COLO668 (cell line): ENCODE measurements at regions not wholly inside any gene's neighbourhood (a gene's known extent, or its start where the extent isn't known, plus 50 kb on each side); places are given as distances from the start of the nearest gene placed in this dataset.

Source experiments
- DNase-seq: peaks from one replicate; lab custom pipeline; 2025; ENCODE audit not compliant: unreplicated experiment; lab: John Stamatoyannopoulos, UW

GRCh38 chr4:182143086-182143821, 99.9 kb upstream of the TENM3 start:
- peak; percentile 36 for DNase-seq

DNA sequence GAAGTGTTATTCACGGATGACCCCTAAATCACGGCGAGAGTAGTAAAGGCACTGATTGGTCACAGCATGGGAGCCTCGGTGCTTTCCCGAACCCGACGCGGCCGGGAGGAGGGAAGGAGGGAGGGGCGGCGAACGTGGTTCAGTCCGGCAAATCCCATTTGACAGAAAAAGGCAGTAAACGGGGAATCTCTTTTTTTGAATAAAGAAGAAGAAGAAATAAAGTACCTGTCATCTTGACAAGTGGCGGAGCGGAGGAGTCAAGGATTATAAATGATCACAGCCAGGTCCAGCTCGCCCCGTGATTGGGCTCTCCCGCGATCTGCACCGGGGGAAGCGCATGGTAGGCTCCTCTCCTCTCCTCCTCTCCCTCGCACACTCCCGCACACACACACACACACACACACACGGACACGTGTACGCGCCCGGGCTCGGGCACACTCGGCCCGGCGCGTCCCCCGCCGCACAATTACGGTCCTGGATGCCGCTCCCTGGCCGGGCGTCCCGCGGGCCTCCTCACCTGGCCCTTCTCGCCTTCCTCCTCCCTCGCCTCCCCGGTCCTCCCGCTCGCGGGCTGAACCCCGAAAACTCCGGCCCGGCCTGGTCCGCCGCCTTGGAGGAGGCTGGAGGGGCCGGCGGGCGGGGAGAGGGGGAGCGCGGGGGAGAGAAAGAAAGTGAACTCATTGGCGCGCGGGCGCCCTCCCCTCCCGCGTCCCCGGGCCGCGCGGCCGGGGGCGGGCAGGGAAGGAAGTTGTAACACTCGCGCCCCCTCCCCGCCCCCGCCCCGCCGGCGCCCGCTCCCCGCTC, 99.2 kb upstream of the TENM3 start:
- DNase-seq = peak; percentile 81

DNA sequence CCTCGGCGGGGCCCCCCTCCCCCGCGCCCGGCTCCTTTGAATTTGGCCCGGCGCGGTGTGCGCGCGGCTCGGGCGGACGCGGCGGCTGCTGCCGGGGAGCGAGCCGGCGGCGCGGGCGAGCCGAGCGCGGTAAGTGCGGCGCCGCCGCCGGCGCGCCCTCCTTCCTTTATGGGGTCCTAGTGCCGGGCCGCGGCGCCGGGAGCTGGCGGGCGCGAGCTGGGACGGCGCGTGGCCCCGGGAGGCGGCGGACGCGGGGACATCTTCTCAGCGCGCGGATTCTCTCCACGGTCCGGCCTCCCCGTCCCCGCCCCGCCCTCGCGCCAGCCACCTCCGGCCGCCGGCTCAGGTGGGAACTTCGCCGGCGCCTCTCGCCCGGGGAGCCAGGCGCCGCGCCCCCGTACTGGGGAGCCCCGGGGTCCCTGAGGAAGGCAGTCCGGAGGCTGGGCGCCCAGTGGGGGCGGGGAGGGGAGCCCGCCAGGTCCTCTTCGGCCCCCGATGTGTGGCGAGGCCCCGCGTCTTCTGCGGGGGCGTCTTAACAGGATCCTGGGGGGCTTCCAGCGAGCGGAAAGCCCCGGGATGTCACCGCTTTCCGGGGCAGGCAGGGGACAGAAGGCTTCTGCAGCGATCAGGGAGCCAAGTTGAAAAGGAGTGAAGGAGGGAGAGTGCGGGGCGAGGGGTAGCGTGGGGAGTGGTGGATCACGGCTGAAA, 98.4 kb upstream of the TENM3 start:
- peak; percentile 85 for DNase-seq

GRCh38 chr4:182145334-182145905, 97.8 kb upstream of the TENM3 start:
- peak; percentile 17 for DNase-seq

- DNase-seq = no peak
Measured at GRCh38 chr4:182147391-182147790, 95.8 kb upstream of the TENM3 start.

DNA sequence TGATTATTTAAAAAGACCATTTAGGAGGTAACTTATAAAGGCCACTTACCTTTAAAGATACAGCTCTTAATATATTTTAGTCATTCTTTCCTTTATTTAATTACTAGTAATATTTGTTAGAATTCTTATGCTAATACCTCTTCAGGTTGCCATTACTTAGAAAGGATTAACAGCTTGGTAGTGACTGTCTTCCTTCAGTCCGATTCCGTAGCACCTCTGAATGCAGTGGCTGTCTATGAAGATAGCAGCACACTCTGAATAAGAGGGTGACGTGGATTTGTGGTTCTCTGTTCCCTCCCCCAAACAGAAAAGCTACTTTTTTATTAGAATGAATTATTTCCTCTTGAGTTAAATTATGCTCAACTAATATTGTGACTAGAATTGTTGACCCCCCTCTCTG, 92.6 kb upstream of the TENM3 start:
- DNase-seq = no peak

GRCh38 chr4:182155806-182156205, 87.4 kb upstream of the TENM3 start:
- DNase-seq = no peak

GRCh38 chr4:182163180-182163579, 80.0 kb upstream of the TENM3 start:
- DNase-seq = no peak

DNA sequence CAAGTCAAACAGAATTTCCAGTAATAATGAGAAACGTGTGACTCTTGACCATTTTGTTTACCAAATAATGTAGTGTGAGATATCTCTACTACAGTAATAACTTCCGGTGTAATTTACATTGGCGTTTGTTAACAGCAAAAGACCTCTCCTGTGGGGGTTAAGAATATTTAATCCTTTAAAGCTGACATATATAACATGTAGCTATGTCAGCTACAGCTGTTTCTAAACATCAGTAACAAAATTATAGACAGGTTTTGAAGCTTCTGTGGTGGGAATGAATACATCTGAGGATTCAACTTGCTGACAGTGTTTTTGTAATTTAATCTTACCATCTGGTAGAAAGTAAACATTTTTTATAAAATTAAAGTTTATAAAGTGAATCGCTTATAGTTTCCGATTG, 73.6 kb upstream of the TENM3 start:
- no peak for DNase-seq

DNA sequence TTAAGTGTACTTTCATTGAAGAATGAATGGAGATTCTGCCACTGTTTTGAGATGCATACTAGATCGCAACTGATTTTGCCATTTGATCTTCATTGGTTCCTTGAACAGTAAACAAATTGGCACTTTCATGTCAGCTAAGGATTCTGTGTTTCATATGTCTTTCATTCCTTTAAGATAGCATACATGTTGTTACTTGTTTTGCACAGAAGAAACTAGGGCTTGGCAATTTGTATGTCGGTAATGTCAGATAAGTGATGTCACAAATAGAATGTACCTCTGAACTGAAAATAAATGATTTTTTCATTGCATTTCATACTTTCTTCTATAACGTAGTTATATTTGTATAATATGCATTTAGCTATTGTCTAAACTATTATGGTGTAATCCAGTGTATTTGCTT, 73.2 kb upstream of the TENM3 start:
- DNase-seq = no peak

GRCh38 chr4:182170417-182170935, 72.7 kb upstream of the TENM3 start:
- no peak for DNase-seq

DNA sequence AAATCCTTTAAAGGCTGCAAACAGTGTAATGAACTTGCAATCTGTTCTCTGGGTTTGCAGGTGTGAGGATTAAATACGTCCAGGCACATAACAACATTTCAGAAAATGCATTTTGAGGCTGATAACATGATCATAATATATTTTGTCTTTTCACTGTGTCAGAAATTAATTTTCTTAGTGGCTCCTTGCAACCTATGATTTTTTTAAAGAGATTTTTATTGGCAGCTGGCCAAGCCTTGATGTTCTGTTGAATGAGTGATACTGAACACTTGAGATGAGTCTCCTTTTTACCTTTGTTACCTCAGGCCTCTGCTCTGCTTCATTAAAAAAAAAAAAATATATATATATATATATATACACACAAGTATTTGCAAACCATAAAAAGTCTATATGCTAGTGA, 68.2 kb upstream of the TENM3 start:
- no peak for DNase-seq

DNA sequence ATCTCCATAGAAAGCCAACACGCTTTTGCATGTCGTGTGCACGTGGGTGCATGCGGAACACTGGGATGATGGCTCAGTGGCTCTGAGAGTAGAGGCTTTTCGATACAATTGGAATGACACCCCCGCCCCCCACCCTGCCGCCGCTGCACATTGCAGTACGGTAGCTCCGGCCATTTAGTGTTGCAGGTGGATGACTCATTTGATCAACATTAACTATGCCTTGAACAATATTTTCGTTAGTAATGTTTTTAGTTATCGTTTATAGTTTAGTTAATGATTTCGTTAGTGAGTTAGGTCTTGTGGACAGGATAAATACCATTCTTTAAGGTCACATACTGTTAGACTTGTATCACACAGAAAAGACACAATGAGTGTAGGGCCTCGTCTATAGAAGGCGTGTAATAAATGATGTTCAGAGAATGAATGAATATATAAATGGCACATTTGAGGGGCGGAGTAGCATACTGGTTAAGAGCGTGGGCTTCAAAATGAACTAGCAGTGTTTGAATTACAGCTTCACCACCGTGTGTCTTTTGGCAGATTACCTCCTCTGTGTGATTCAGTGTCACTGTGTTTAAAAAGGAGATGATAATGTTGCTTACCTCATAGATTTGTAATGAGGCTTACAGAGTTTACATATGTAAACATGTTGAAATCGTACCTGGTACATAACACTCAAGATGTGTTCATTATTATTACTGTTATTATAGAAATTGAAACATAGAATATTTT, 67.2 kb upstream of the TENM3 start:
- DNase-seq = no peak

DNA sequence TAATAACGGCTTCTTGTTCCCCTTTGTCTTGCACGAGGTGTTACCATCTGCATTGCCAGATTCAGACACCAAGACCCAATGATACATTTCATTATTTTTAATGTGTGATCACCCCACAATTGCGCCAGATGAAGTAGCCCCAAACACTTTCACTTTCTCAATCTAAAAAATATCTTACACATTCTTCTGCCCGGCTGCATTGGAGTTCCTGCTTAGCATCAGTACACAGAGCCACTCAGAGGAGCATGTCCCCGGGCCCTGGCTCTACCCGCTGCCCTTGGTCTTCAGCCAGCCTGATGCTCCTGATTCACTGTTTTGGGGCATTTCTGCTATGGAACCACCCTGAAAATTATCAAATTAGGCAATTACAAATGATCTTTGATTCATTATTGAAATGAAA, 66.0 kb upstream of the TENM3 start:
- DNase-seq = no peak

GRCh38 chr4:182179105-182179504, 64.1 kb upstream of the TENM3 start:
- DNase-seq = peak; percentile 36

DNA sequence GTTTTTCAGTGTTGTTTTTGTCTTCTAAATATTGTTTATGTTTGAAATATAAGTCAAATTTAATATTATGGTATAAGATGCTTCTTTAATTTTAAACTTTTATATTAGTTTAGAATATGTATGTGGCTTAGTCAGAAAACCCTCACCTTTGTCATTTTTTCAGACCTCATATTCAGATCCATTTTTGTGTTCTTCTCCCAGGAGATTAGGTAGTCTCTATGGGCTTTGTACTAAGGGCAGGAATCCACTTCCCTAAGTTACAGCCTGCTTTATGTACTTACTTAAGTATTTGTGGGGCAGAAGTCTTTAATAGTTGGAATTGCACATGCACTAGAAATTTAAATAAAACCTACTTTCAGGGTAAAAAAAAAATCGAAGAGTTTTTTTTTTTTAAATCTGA, 63.5 kb upstream of the TENM3 start:
- no peak for DNase-seq

DNA sequence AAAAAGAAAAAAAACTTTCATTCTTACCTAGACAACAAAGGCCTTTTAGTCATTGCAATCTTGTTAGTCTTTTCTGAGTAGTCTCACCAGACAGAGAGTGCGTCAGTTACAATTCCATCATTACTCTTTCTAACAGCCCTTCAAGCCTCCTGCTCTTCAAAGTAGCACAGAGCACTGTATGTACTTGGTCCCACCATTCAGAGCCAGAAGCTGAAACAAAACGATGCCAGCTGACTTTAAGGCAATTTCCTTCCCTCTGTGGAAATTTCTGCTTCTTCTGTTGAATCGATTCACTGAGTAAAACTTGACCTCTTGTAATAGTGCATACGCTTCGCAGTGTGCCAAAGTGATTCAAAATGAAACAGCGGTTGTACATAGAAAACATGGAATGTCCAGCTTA, 57.7 kb upstream of the TENM3 start:
- DNase-seq = no peak

DNA sequence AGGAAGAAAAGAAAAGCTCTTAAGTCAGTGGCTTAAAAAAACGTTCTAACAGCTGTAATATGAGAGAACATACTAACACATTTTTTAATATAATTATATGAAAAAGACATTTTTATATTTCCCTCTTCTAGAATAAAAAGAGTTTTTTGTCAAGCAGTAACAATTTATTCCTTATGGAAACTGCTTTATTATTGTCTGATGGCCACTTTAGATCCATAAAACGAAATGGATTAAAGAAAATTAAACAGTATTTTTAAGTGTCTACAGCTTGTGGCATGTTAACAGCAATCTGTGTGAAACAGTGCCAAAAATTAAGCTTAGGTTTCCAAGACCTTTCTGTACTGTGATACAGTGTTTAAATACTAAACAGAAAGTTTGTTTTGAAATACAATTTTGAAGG, 55.5 kb upstream of the TENM3 start:
- DNase-seq = no peak

GRCh38 chr4:182188622-182189021, 54.6 kb upstream of the TENM3 start:
- no peak for DNase-seq

- no peak for DNase-seq
Measured at GRCh38 chr4:182189103-182189878, 53.9 kb upstream of the TENM3 start.
